Upper lobe of left lung (tissue), 4 donors: ENCODE measurements at regions not wholly inside any gene's neighbourhood (a gene's known extent, or its start where the extent isn't known, plus 50 kb on each side); places are given as distances from the start of the nearest gene placed in this dataset.
"Not testable (repeated sequence)": the region's sequence is repeated elsewhere in the genome, so short reads cannot be mapped to it uniquely, and the experiment has no call there.

ENCODE experiments used
- CTCF ChIP-seq, 6 experiments: fragments of 450-650 bp in 4 of 6; fragments of 200-600 bp in 2 of 6; sonication (generic) in 2 of 6; IDR thresholded peaks; one replicate each; pipeline ENCODE4 v1.5.1; 2016 to 2019; ENCODE audit warnings: antibody characterized with exemption in 6 of 6
- POLR2AphosphoS5 ChIP-seq, 2 donors: sonication (generic); formaldehyde crosslinking; IDR thresholded peaks; one replicate each; pipeline ENCODE4 v1.5.1; 2017; ENCODE audit warnings: antibody characterized with exemption in 2 of 2

GRCh38 chr6:27796736-27797481 lies 115.3 kb downstream of the OR2B2 start:
- not testable (repeated sequence) for TF ChIP-seq CTCF, POLR2AphosphoS5 (IDR thresholded peaks at IDR 0.05)
